ENCODE measurements at regions not wholly inside any gene's neighbourhood (a gene's known extent, or its start where the extent isn't known, plus 50 kb on each side); places are given as distances from the start of the nearest gene placed in this dataset.
"Not testable (repeated sequence)": the region's sequence is repeated elsewhere in the genome, so short reads cannot be mapped to it uniquely, and the experiment has no call there.

GRCh38 chrX:76509775-76510174, 82.3 kb downstream of the MAGEE1 start:
- no peaks in the 10 kb centered on the region for H3F3A ChIP-seq (ENCODE audit: low read depth)
- no peaks in the 10 kb centered on the region for H3K79me2 ChIP-seq (ENCODE audit: low read depth)
- DNase-seq (ENCODE audit: low spot score): no peak
- no peaks in the 10 kb centered on the region for H3K4me1 ChIP-seq
- H3K4me3 Mint-ChIP-seq: no peak overlapping the region
- no peaks in the 10 kb centered on the region for H3K36me3 Mint-ChIP-seq
- H3K36me3 ChIP-seq: no peaks in the 10 kb centered on the region
- H3K9me3 ChIP-seq (ENCODE audit: low read depth): no peaks in the 10 kb centered on the region
- no peaks in the 10 kb centered on the region for H3K4me1 Mint-ChIP-seq
- no peaks in the 10 kb centered on the region for H3K27me3 Mint-ChIP-seq (ENCODE audit: insufficient read depth, low read depth)
- H4K20me1 ChIP-seq (ENCODE audit: low read depth): no peaks in the 10 kb centered on the region
- no peak overlapping the region for H3K4me3 ChIP-seq
- no peak overlapping the region for H2AFZ ChIP-seq (replicated peaks)
- H3K27me3 ChIP-seq: no peaks in the 10 kb centered on the region
- H3K27ac Mint-ChIP-seq: no peak overlapping the region
- TF ChIP-seq CTCF (IDR thresholded peaks at IDR 0.05): no peak
- no peak for TF ChIP-seq EZH2phosphoT487 (IDR thresholded peaks at IDR 0.05)
- TF ChIP-seq EZH2 (IDR thresholded peaks at IDR 0.05): no peak
- H3K27ac ChIP-seq: no peak overlapping the region
- no peak overlapping the region for H3K9ac ChIP-seq
- no peak overlapping the region for H3K4me2 ChIP-seq
- H3K9me3 Mint-ChIP-seq: peaks cover 2% of the 10 kb centered on the region

GRCh38 chrX:76517544-76517943, 90.0 kb downstream of the MAGEE1 start:
- H3K4me2 ChIP-seq: no peak overlapping the region
- H3K27me3 ChIP-seq: no peaks in the 10 kb centered on the region
- TF ChIP-seq CTCF (IDR thresholded peaks at IDR 0.05) (no peak), EZH2phosphoT487 (IDR thresholded peaks at IDR 0.05) (no peak), EZH2 (IDR thresholded peaks at IDR 0.05) (no peak)
- H3K36me3 Mint-ChIP-seq: no peaks in the 10 kb centered on the region
- H3K9ac ChIP-seq: no peak overlapping the region
- H3K27ac Mint-ChIP-seq: no peak overlapping the region
- H3F3A ChIP-seq (ENCODE audit: low read depth): no peaks in the 10 kb centered on the region
- H3K4me1 ChIP-seq: no peaks in the 10 kb centered on the region
- no peaks in the 10 kb centered on the region for H3K36me3 ChIP-seq
- no peaks in the 10 kb centered on the region for H3K79me2 ChIP-seq (ENCODE audit: low read depth)
- H3K4me3 Mint-ChIP-seq: no peak overlapping the region
- peaks cover 2% of the 10 kb centered on the region for H3K27me3 Mint-ChIP-seq (ENCODE audit: insufficient read depth, low read depth)
- peaks cover 3% of the 10 kb centered on the region for H3K9me3 Mint-ChIP-seq
- H3K9me3 ChIP-seq (ENCODE audit: low read depth): no peaks in the 10 kb centered on the region
- no peaks in the 10 kb centered on the region for H4K20me1 ChIP-seq (ENCODE audit: low read depth)
- H3K4me3 ChIP-seq: no peak overlapping the region
- H3K4me1 Mint-ChIP-seq: no peaks in the 10 kb centered on the region
- no peak overlapping the region for H3K27ac ChIP-seq
- H2AFZ ChIP-seq (replicated peaks): no peak overlapping the region
- DNase-seq (ENCODE audit: low spot score): no peak

GRCh38 chrX:76520273-76521054, 93.0 kb downstream of the MAGEE1 start:
- no peak overlapping the region for H3K27ac Mint-ChIP-seq
- H3K4me1 ChIP-seq: no peaks in the 10 kb centered on the region
- H3K79me2 ChIP-seq (ENCODE audit: low read depth): no peaks in the 10 kb centered on the region
- no peaks in the 10 kb centered on the region for H4K20me1 ChIP-seq (ENCODE audit: low read depth)
- H3K4me3 Mint-ChIP-seq: no peak overlapping the region
- H3K36me3 ChIP-seq: no peaks in the 10 kb centered on the region
- no peak overlapping the region for H3K27ac ChIP-seq
- H3K9ac ChIP-seq: no peak overlapping the region
- DNase-seq (ENCODE audit: low spot score): no peak
- no peak overlapping the region for H3K4me2 ChIP-seq
- H2AFZ ChIP-seq (replicated peaks): no peak overlapping the region
- H3K4me3 ChIP-seq: no peak overlapping the region
- H3K4me1 Mint-ChIP-seq: no peaks in the 10 kb centered on the region
- no peaks in the 10 kb centered on the region for H3K36me3 Mint-ChIP-seq
- TF ChIP-seq EZH2phosphoT487 (IDR thresholded peaks at IDR 0.05) (no peak), CTCF (IDR thresholded peaks at IDR 0.05) (no peak), EZH2 (IDR thresholded peaks at IDR 0.05) (no peak)
- H3K27me3 ChIP-seq: no peaks in the 10 kb centered on the region
- H3K9me3 ChIP-seq (ENCODE audit: low read depth): no peaks in the 10 kb centered on the region
- H3K27me3 Mint-ChIP-seq (ENCODE audit: insufficient read depth, low read depth): peaks cover 4% of the 10 kb centered on the region
- no peaks in the 10 kb centered on the region for H3F3A ChIP-seq (ENCODE audit: low read depth)
- H3K9me3 Mint-ChIP-seq: peaks cover 5% of the 10 kb centered on the region

- not testable (repeated sequence) for H3K4me1 Mint-ChIP-seq; H3K79me2 ChIP-seq (ENCODE audit: low read depth); H3F3A ChIP-seq (ENCODE audit: low read depth); H3K36me3 ChIP-seq; H3K9me3 Mint-ChIP-seq; H3K4me3 ChIP-seq; H3K4me2 ChIP-seq; H3K9me3 ChIP-seq (ENCODE audit: low read depth); H3K27ac ChIP-seq; DNase-seq (ENCODE audit: low spot score); H3K27ac Mint-ChIP-seq; H3K36me3 Mint-ChIP-seq; H3K27me3 ChIP-seq; H2AFZ ChIP-seq (replicated peaks); H3K4me1 ChIP-seq; H4K20me1 ChIP-seq (ENCODE audit: low read depth); H3K4me3 Mint-ChIP-seq; H3K27me3 Mint-ChIP-seq (ENCODE audit: insufficient read depth, low read depth); H3K9ac ChIP-seq
Measured at GRCh38 chrX:76535675-76536074, 108.2 kb downstream of the MAGEE1 start.

Data from neural progenitor cell (in vitro differentiated cells).